Hematopoietic multipotent progenitor cell treated with erythropoietin and hydrocortisone succinate and interleukin-3 and kit ligand, for 15 days (in vitro differentiated cells): ENCODE measurements at regions not wholly inside any gene's neighbourhood (a gene's known extent, or its start where the extent isn't known, plus 50 kb on each side); places are given as distances from the start of the nearest gene placed in this dataset.

Experiments
- DNase-seq: peaks from one replicate; pipeline ENCODE4 v3.0.0-alpha.2; 2015; ENCODE audit warnings: low spot score

DNA sequence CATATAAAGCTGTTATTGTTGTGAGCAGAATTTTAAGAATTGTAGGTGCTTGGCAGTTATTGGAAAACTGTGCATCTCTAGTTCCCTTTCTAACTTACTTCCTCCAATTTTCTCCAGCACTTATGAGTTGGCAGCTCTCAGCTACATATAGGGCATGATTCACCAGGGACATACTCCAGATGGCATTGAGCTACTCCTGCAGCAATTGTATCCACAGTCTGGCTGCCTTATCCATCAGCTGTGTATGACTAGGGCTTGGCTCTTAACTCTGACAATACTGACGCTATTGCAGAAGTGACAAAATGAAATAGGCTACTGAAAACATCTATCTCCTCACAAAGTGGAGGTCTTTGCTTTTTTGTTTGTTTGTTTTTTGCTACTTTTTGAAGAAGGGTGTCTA is 276.7 kb downstream of the POU4F1 start:
- DNase-seq = no peak

DNA sequence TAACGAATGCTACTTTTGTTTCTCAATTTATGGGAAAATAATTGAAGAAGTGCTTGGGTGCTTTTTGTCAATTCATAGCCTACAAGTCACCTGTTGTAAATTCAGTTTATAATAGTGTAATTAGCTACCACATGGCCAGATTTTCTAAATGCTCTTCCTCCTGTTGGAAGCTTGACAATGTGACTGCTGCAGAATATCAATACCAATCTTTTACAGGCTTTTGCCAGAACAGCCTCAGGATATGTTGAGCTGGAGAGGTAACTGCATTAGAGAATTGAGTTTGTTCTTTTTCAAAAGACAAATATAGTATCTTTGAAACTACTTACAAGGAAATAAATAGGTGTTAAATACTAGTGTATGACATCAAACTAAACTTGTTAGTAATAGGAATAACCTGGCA is 277.8 kb downstream of the POU4F1 start:
- DNase-seq = no peak

GRCh38 chr13:78323848-78324247 is 279.5 kb downstream of the POU4F1 start:
- no peak for DNase-seq

DNA sequence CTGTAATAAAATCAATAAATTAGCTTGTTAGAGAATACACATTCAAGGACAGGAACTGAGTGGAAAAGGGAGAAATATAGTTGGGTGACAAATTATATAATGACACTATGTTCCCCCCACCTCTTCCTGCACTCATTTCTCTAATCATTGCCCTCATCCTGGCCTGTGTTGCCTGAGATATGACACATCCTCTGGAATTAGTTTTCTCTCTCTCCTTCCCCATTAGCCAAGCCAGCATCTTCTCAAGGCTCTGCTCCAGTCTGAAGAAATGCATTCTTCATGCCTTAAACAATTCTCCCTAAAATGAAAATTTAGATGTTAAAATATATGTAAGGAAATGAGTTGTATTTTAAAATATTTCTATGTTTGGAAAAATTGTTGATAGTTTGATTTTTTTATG is 280.3 kb downstream of the POU4F1 start:
- DNase-seq = no peak

GRCh38 chr13:78319101-78319627 is 284.2 kb downstream of the POU4F1 start:
- no peak for DNase-seq

DNA sequence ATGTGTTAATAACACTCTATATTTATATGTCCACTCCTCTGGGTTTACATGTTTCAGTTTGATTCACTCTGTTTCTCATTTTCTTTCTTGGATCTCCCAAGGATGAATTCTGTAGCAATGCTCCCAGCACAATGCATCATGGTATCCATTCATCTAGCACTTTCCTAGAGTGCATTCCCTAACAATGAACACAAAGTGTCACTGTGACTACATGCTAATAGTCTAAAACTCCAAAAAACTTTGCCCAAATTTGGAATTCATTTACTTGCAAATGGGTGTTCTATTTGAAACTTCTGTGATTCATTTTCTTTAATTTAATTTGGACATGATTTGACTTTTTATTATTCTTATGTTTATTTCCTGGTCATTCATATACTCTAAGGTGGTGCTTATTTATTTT is 286.3 kb downstream of the POU4F1 start:
- DNase-seq = no peak

- DNase-seq = no peak
Measured at GRCh38 chr13:78309497-78310180, 293.7 kb downstream of the POU4F1 start.

DNA sequence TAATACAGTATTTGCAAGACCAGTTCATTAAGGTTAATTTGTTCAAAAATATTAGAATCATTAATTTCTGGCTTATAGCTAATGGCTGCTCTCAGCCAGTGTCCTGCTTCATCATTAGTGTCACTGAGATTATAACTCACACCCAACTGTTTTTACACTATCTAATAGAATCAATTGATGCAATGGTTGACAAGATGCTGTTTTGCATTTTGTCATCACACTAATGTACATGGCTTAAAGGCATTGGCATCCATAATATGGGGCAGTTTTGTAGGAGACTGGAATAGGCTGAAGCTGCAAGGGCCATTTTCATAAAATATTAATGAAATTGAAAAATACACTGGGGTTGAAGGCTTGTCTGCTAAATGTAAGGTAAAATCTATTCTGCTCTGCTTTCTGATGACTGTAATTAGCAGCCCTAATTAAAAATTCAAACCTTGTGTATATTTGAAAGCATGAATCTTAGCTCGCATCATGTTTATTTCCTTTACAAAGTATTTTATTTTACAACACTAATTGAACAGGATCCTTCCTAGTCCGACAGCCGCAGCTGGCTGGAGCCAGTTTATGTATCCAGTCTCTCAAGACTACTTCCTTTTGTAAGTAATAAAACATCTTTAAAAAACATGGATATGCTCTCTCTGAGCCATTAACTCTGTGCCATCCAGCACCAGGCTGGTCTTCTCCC is 296.7 kb downstream of the POU4F1 start:
- no peak for DNase-seq

DNA sequence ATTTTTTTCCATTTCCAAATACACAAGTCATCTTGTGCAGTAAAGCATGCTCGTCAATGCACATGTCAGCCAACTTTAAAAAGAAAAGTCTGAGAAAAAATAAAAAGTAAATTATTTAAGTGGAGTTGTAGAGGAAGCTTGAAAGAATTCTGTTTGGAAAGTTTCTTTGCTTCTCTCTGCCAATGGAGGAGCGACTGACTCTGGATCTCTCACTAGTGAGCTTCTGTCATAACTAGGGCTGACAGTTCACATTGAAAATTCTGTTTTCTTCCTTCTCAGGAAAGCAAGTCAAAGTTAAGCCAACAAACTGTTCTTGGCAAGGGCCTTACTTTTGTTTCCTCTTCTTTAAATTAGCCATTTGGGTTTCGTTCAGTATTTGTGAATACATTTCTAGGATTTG is 298.2 kb downstream of the POU4F1 start:
- DNase-seq = no peak

DNA sequence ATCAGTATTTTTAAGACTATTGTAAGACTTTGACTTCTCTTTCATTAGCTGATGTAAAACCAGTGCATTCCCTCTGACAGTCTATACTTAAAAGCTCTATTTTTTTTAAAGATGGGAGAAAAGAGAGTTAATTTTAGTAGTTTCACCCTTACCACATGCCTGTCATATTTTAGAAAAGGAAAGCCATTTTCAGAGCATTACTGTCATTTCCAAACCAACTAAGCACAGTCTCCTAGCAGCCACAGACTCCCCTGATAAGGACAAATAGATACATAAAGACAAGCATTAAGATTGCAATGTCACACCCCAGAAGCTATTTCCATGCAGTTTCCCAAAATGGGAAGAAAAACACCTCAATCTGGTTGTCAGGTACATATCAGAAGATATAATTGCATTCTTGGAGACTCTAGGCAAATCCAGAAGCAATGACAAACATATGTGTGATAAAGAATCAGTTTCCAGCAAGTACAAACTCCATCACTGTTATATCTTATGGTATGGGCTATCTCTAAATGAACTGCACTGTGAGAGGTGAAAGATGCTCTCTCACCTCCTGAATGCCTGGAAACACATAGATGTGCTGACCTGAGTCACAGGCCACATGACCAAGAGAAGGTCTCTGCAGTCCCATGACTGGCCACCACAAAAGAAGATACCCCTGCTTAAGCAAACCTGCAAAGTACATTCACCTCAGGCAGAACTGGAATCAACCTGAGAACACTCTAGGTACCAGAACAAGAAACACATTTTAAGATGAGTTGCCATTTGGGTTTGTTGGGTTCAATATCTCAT is 303.3 kb downstream of the POU4F1 start:
- no peak for DNase-seq

DNA sequence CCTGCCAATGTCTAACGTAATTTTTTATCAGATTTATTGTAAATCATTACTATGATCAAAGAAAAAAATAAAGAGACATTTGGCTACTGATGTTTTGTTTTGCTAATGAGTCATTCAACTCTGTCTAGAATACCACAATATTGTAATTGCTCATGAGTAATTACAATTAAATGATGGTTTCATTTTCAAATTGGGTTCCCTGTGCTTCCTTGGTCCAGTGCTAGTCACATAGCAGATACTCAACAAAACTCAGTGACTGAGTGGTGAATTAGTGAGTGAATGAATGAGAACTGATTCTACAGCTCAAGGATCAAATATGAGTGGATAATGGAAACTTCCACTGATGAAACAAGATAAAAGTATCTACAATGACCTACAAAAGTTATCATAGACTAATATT is 304.7 kb downstream of the POU4F1 start:
- no peak for DNase-seq

DNA sequence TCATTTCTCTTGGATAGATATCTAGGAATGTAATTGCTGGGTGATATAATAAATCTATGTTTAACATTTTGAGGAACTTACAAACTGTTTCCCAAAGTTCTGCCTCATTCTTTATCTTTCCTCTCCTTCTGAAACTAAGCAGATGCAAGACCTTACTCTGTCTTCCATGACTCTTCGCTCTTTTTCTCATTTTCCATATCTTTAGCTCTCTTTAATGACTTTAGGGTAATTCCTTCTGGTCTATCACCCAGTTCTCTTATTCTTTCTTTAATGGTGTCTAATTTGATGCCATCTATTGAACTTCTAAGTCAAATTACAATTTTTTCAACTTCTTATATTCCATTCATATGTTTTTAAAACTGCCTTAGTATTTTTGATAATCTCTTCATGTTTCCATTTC is 316.6 kb downstream of the POU4F1 start:
- DNase-seq = no peak

DNA sequence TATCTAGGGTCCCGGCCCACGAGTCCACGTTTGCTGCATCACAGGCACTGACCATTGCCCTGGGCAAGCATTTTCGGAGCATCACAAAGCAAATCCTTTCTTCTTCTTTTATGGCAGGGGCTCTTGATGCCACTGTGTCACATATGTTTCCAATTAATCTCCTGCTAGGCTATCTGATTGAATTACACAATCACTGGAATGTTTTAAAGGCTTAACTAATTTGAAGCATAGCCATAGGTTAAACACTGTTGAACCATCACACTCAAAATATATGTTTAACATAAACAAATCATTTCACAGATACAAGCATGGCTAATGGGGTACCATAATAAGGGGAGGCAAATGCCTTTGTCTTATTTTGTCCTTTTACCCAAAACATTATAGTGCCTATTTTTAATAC is 338.3 kb downstream of the POU4F1 start:
- DNase-seq = no peak

DNA sequence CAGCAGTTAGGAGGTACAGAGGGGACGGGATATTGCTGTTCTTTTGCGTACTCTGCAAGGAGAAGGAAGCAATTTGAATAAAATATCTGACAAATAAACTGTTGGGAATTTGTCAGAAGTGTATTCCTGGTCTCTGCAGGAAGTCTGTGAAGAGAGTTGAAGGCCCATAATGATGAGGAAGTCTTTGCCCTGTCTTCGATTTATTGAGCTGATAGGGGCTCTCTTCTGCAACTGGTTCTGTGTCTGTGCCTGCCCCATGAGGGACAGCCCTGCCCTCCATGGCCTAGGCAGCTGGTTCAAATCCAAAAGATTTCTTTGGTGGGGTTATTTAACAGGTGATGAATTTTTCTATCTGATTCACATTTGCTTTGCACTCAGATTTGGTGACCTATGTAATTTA is 339.7 kb upstream of the EDNRB start:
- no peak for DNase-seq

- DNase-seq = no peak
Measured at GRCh38 chr13:78256484-78256883, 337.9 kb upstream of the EDNRB start.

DNA sequence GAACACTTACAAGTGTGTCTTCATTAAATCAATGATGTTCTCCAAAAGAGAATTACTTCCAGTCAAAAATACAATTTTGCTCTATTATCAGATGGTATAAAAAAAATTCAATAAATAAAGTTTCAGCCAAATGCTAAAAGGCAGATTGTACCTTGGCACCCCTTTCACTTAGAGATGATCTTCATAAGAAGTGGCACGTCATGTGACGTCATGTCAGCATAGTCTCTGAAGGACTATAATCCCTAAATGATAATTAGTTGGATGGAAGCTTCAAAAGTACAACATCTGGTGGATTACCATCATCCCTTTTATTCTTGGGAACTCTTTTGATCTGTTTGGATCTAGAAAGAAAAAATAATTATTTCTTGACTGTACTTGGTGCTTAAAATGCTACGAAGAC is 335.5 kb upstream of the EDNRB start:
- no peak for DNase-seq

DNA sequence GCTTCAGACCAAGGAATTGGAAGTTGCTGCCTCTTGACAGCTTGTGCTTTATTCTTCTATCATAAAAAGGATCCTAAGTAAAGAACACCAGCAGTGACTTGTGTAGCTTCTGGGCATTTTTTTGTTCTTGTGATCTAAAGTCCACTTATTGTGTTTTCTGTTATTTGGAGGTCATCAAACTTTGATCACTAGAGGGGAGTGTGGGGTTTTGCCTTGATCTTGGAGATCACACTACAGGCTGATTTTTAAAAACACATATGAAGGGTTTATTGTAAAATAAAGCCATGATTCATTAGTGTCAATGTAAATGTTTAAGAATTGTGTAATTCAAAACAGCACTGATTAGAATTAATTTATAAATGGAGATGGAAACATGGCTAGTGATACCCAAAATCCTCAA is 328.7 kb upstream of the EDNRB start:
- DNase-seq = no peak

- DNase-seq = no peak
Measured at GRCh38 chr13:78241278-78241919, 322.8 kb upstream of the EDNRB start.

GRCh38 chr13:78239714-78240113 is 321.1 kb upstream of the EDNRB start:
- no peak for DNase-seq

GRCh38 chr13:78238911-78239310 is 320.3 kb upstream of the EDNRB start:
- no peak for DNase-seq

DNA sequence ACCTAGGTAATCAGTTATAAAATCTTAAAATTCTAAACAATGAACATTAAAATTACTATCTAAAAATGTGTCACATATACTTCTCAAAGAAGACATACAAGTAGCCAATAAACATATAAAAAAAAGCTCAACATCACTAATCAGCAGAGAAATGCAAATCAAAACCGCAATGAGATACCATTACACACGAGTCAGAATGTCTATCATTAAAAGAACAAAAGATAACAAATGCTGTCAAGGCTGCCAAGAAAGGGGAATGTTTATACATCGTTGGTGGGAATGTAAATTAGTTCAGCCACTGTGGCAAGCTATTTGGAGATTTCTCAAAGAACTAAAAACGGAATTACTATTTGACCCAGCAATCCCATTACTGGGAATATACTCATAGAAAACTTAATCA is 310.3 kb upstream of the EDNRB start:
- no peak for DNase-seq

DNA sequence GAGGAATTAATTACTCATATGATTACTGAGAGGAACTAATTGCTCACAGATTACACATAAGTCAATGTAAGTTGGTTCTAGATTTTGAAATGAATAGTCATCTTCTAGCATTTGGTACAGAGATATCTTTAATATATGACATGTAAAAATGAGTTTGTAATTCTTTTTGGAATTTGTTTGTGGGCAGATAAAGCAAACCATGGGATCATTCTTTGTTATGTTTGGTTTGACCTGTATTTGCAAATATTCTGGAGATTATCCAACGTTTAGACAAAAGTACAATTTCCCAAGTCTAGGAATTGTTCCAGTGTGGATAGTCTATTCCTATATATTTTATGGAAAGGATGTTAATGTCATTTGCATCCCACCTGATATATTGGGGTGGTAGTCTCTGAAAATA is 309.6 kb upstream of the EDNRB start:
- DNase-seq = no peak

- DNase-seq = no peak
Measured at GRCh38 chr13:78227709-78228108, 309.1 kb upstream of the EDNRB start.
